GM23338 (cell line): ENCODE measurements at regions not wholly inside any gene's neighbourhood (a gene's known extent, or its start where the extent isn't known, plus 50 kb on each side); places are given as distances from the start of the nearest gene placed in this dataset.
"Not testable (repeated sequence)": the region's sequence is repeated elsewhere in the genome, so short reads cannot be mapped to it uniquely, and the experiment has no call there.

ENCODE experiments used
- ATAC-seq: fragments of 200-7000 bp; cut with Tn5 transposase; 3 replicates; pipeline ENCODE4 v1.9.1; 2020
- DNase-seq: peaks from one replicate; pipeline ENCODE4 v3.0.0-alpha.2; 2015; ENCODE audit warnings: low spot score
- H2AFZ ChIP-seq: fragments of 200-600 bp; sonication (generic); 2 replicates; pipeline ENCODE4 v1.8.0; 2016; ENCODE audit warnings: antibody characterized with exemption, mild to moderate bottlenecking, moderate library complexity
- H3F3A ChIP-seq: fragments of 200-600 bp; sonication (generic); replicated peaks from 2 replicates; pipeline ENCODE4 v1.8.0; 2017; ENCODE audit warnings: antibody characterized with exemption, mixed run types, low read depth
- H3K27ac ChIP-seq: fragments of 200-600 bp; sonication (generic); 2 replicates; pipeline ENCODE4 v1.6.1; 2016; ENCODE audit warnings: low read depth
- H3K27me3 ChIP-seq: fragments of 200-600 bp; sonication (generic); 2 replicates; pipeline ENCODE4 v1.8.0; 2016; ENCODE audit warnings: mild to moderate bottlenecking, mixed run types, moderate library complexity; ENCODE audit not compliant: insufficient read depth
- H3K36me3 ChIP-seq: fragments of 200-600 bp; sonication (generic); 2 replicates; pipeline ENCODE4 v1.8.0; 2016; ENCODE audit warnings: mild to moderate bottlenecking; ENCODE audit not compliant: insufficient read depth
- H3K4me1 ChIP-seq: fragments of 200-600 bp; sonication (generic); 2 replicates; pipeline ENCODE4 v1.8.0; 2016; ENCODE audit warnings: mild to moderate bottlenecking, moderate library complexity; ENCODE audit not compliant: insufficient read depth
- H3K4me2 ChIP-seq: fragments of 200-600 bp; sonication (generic); 2 replicates; pipeline ENCODE4 v1.7.1; 2017; ENCODE audit warnings: mixed run types
- H3K4me3 ChIP-seq: fragments of 200-600 bp; sonication (generic); 2 replicates; pipeline ENCODE4 v1.6.1; 2016; ENCODE audit warnings: mixed run types
- H3K79me2 ChIP-seq: fragments of 200-600 bp; sonication (generic); replicated peaks from 2 replicates; pipeline ENCODE4 v1.8.0; 2017; ENCODE audit warnings: mild to moderate bottlenecking; ENCODE audit not compliant: insufficient read depth
- H3K9me2 ChIP-seq: fragments of 200-600 bp; sonication (generic); 2 replicates; pipeline ENCODE4 v1.8.0; 2017; ENCODE audit not compliant: insufficient read depth
- H4K20me1 ChIP-seq: fragments of 200-600 bp; sonication (generic); replicated peaks from 2 replicates; pipeline ENCODE4 v1.8.0; 2017; ENCODE audit warnings: mild to moderate bottlenecking; ENCODE audit not compliant: insufficient read depth
- H3K27ac Mint-ChIP-seq: 2 replicates; pipeline ENCODE4 v1.8.0; 2020; ENCODE audit warnings: inconsistent platforms, mild to moderate bottlenecking, moderate library complexity, mixed read lengths
- H3K27me3 Mint-ChIP-seq: 3 replicates; pipeline ENCODE4 v1.8.0; 2022; ENCODE audit warnings: low read depth, mild to moderate bottlenecking, moderate library complexity, mixed read lengths, inconsistent platforms; ENCODE audit not compliant: insufficient read depth, poor library complexity
- H3K36me3 Mint-ChIP-seq: 3 replicates; pipeline ENCODE4 v1.8.0; 2021; ENCODE audit warnings: low read depth, mild to moderate bottlenecking, inconsistent platforms, moderate library complexity, mixed read lengths
- H3K4me1 Mint-ChIP-seq: 3 replicates; pipeline ENCODE4 v1.8.0; 2020; ENCODE audit warnings: mild to moderate bottlenecking, inconsistent platforms, mixed read lengths
- H3K4me3 Mint-ChIP-seq: 3 replicates; pipeline ENCODE4 v1.8.0; 2021; ENCODE audit warnings: moderate library complexity, mild to moderate bottlenecking, inconsistent platforms, mixed read lengths
- H3K9me3 Mint-ChIP-seq: 3 replicates; pipeline ENCODE4 v1.8.0; 2020; ENCODE audit warnings: moderate library complexity, mild to moderate bottlenecking, inconsistent platforms, mixed read lengths

DNA sequence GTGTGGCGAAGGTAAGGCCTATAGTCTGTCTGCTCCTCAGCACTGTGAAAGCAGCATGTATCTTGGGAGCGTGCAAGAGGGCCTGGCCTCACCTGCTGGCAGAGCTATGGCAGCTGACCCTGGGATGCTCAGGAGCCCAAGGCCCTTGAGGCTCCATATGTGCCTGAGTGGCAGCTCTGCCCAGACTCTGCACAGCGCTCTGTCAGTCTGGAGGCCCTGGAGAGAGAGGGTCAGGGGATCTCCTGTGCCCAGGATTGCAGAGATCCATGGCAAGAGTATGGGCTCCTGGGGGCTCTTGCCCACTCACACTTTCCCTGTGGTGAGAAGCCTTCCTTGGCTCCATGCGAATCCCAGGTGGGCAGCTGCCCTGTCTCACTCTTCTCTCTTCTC, 202.5 kb upstream of the ZNF658 start:
- not testable (repeated sequence) for H3K36me3 Mint-ChIP-seq, H3K4me1 ChIP-seq, H3K4me3 ChIP-seq, H3K79me2 ChIP-seq, H3K36me3 ChIP-seq, DNase-seq, H3K27me3 Mint-ChIP-seq, H4K20me1 ChIP-seq, H3K9me3 Mint-ChIP-seq, H3K9me2 ChIP-seq, H3K4me2 ChIP-seq, H2AFZ ChIP-seq, H3K27ac ChIP-seq, H3K27me3 ChIP-seq, H3K4me3 Mint-ChIP-seq, H3F3A ChIP-seq, H3K27ac Mint-ChIP-seq, H3K4me1 Mint-ChIP-seq
- peak; percentile 31; the same call in 1 of the 3 replicates for ATAC-seq

- not testable (repeated sequence) for H3K36me3 ChIP-seq, H3K27ac ChIP-seq, H3K79me2 ChIP-seq, H3F3A ChIP-seq, H3K4me1 Mint-ChIP-seq, H3K4me3 Mint-ChIP-seq, H3K27me3 Mint-ChIP-seq, H3K4me1 ChIP-seq, H3K9me3 Mint-ChIP-seq, H2AFZ ChIP-seq, H3K27ac Mint-ChIP-seq, H3K4me3 ChIP-seq, H3K9me2 ChIP-seq, H3K36me3 Mint-ChIP-seq, H3K4me2 ChIP-seq, ATAC-seq, DNase-seq, H4K20me1 ChIP-seq, H3K27me3 ChIP-seq
Measured at GRCh38 chr9:66701411-66702377, 198.8 kb upstream of the ZNF658 start.

DNA sequence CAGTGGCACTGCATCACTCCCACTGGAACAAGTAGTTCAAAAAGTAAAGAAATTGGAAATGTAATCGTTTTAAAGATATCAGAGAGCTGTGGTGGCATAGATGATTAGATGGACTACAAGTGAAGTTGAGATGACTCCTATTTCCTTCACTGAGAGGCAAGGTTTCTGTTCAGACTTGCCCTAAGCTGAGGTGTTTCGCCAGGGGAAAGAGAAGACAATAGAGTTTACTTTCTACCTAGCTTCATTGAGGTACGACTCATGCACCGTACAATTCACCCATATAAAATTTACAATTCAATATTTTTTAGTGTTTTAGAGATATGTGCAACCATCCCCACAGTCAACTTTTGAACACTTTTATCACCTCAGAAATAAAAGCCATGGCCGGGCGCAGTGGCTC, 189.0 kb upstream of the ZNF658 start:
- not testable (repeated sequence) for H3K27me3 ChIP-seq, H3K36me3 ChIP-seq, H3F3A ChIP-seq, H3K27me3 Mint-ChIP-seq, H3K27ac Mint-ChIP-seq, H3K79me2 ChIP-seq, H3K4me1 Mint-ChIP-seq, DNase-seq, H3K4me2 ChIP-seq, H4K20me1 ChIP-seq, H3K36me3 Mint-ChIP-seq, H3K4me1 ChIP-seq, H2AFZ ChIP-seq, H3K9me3 Mint-ChIP-seq, H3K9me2 ChIP-seq, H3K27ac ChIP-seq, H3K4me3 ChIP-seq, ATAC-seq, H3K4me3 Mint-ChIP-seq

DNA sequence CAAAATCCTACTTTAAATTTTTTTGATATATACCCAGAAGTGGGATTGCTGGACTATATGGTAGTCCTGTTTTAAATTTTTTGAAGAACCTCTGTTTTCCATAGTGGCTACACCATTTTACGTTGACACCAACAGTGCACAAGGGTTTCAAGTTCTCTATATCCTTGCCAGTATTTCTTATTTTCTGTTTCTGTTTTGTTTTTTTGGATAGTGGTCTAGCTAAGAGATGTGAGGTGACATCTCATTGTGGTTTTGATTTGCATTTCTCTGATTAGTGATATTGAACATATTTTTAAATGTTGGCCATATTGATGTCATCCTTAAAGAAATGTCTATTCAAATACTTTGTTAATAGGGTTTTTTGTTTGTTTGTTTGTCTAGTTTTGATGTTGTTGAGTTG, 187.7 kb upstream of the ZNF658 start:
- H3K27ac ChIP-seq, H3K4me3 ChIP-seq, H3K27me3 Mint-ChIP-seq, H3K79me2 ChIP-seq, H3K4me1 Mint-ChIP-seq, H3K9me2 ChIP-seq, H3K36me3 Mint-ChIP-seq, H3K4me1 ChIP-seq, H3K4me2 ChIP-seq, H3K36me3 ChIP-seq, H3F3A ChIP-seq, DNase-seq, ATAC-seq, H3K27me3 ChIP-seq, H3K9me3 Mint-ChIP-seq, H3K27ac Mint-ChIP-seq, H4K20me1 ChIP-seq, H2AFZ ChIP-seq, H3K4me3 Mint-ChIP-seq: not testable (repeated sequence)

DNA sequence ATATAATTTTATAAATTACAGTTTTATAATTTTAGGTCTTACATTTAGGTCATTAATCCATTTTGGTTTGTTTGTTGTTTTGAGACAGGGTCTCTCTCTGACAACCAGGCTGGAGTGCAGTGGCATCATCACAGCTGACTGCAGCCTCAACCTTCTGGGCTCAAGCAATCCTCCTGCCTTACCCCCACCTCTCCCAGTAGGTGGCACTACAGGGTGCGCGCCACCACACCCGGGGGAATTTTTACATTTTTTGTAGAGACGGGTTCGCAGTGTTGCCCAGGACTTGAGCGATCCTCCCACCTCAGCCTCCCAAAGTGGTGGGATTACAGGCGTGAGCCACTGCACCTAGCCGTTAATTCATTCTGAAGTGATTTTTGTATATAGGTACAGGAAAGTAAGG, 187.0 kb upstream of the ZNF658 start:
- not testable (repeated sequence) for H3K4me3 ChIP-seq, H3K27ac Mint-ChIP-seq, H3K36me3 ChIP-seq, H3K27ac ChIP-seq, H3K4me1 ChIP-seq, DNase-seq, H3K36me3 Mint-ChIP-seq, H3K9me3 Mint-ChIP-seq, H3K27me3 Mint-ChIP-seq, H3K4me1 Mint-ChIP-seq, H3K79me2 ChIP-seq, H3K9me2 ChIP-seq, H4K20me1 ChIP-seq, H3K4me2 ChIP-seq, H3K4me3 Mint-ChIP-seq, H3F3A ChIP-seq, H2AFZ ChIP-seq, H3K27me3 ChIP-seq
- peak; percentile 81 for ATAC-seq

DNA sequence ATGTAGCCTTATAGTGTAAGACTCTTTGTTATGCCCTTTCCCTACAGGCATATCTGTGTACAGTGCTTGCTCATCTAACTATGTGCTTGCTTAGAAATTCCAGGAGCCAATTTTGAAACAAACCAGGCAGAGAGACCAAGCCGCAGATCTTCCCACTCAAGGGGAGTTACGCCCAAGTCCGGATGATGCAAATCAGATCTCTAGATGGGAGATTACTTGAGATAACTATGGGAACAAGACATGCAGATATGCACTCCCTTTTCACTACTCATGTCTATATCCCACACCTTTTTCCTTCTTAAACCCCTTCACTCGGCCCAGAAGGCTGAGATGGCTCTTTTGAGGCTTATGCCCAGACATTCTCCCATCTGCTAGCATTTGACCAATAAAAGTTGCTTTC, 179.7 kb upstream of the ZNF658 start:
- not testable (repeated sequence) for H3K27ac ChIP-seq, ATAC-seq, H3K4me1 Mint-ChIP-seq, H3F3A ChIP-seq, H3K9me2 ChIP-seq, H3K4me3 Mint-ChIP-seq, H3K27me3 ChIP-seq, H3K9me3 Mint-ChIP-seq, H3K27me3 Mint-ChIP-seq, H4K20me1 ChIP-seq, H3K4me2 ChIP-seq, H3K27ac Mint-ChIP-seq, H3K79me2 ChIP-seq, DNase-seq, H3K4me3 ChIP-seq, H3K36me3 ChIP-seq, H2AFZ ChIP-seq, H3K36me3 Mint-ChIP-seq, H3K4me1 ChIP-seq

- not testable (repeated sequence) for H3K27me3 ChIP-seq, H3F3A ChIP-seq, H3K27ac ChIP-seq, H3K4me2 ChIP-seq, H3K79me2 ChIP-seq, H2AFZ ChIP-seq, H3K4me1 ChIP-seq, H3K27me3 Mint-ChIP-seq, H4K20me1 ChIP-seq, H3K9me2 ChIP-seq, H3K27ac Mint-ChIP-seq, H3K36me3 Mint-ChIP-seq, DNase-seq, H3K9me3 Mint-ChIP-seq, H3K4me3 ChIP-seq, H3K4me3 Mint-ChIP-seq, ATAC-seq, H3K4me1 Mint-ChIP-seq, H3K36me3 ChIP-seq
Measured at GRCh38 chr9:66727540-66727939, 173.0 kb upstream of the ZNF658 start.
